OCI-LY1 (cell line): ENCODE measurements at regions not wholly inside any gene's neighbourhood (a gene's known extent, or its start where the extent isn't known, plus 50 kb on each side); places are given as distances from the start of the nearest gene placed in this dataset.
"Not testable (repeated sequence)": the region's sequence is repeated elsewhere in the genome, so short reads cannot be mapped to it uniquely, and the experiment has no call there.

ENCODE experiments used
- H2AFZ ChIP-seq: fragments of 200-600 bp; sonication (generic), shearing (Covaris generic); 2 replicates; pipeline ENCODE4 v1.6.0; 2014; ENCODE audit warnings: antibody characterized with exemption, mild to moderate bottlenecking, low read length
- H3F3A ChIP-seq: fragments of 200-600 bp; sonication (generic), shearing (Covaris generic); 2 replicates; pipeline ENCODE4 v1.6.0; 2014; ENCODE audit warnings: mild to moderate bottlenecking, antibody characterized with exemption, low read length, moderate library complexity; ENCODE audit not compliant: insufficient read depth
- H3K27ac ChIP-seq: fragments of 200-600 bp; sonication (generic); 2 replicates; pipeline ENCODE4 v1.5.1; 2014; ENCODE audit warnings: low read length, mixed run types, mild to moderate bottlenecking, low read depth; ENCODE audit not compliant: poor library complexity, severe bottlenecking
- H3K27me3 ChIP-seq: fragments of 200-600 bp; sonication (generic); 2 replicates; pipeline ENCODE4 v1.6.0; 2014; ENCODE audit warnings: antibody characterized with exemption, mild to moderate bottlenecking, low read length, moderate library complexity; ENCODE audit not compliant: insufficient read depth
- H3K36me3 ChIP-seq: fragments of 200-600 bp; sonication (generic); 2 replicates; pipeline ENCODE4 v1.6.1; 2014; ENCODE audit warnings: mild to moderate bottlenecking, antibody characterized with exemption, low read length, moderate library complexity, mixed read lengths; ENCODE audit not compliant: insufficient read depth
- H3K4me1 ChIP-seq: fragments of 200-600 bp; sonication (generic); 2 replicates; pipeline ENCODE4 v1.5.1; 2014; ENCODE audit warnings: mild to moderate bottlenecking, low read length, moderate library complexity; ENCODE audit not compliant: insufficient read depth, severe bottlenecking
- H3K4me2 ChIP-seq: fragments of 200-600 bp; sonication (generic), shearing (Covaris generic); 2 replicates; pipeline ENCODE4 v1.6.1; 2014; ENCODE audit warnings: low read length
- H3K4me3 ChIP-seq: fragments of 200-600 bp; sonication (generic); 2 replicates; pipeline ENCODE4 v1.5.1; 2014; ENCODE audit warnings: low read length, low read depth, mild to moderate bottlenecking, mixed read lengths; ENCODE audit not compliant: poor library complexity, severe bottlenecking
- H3K79me2 ChIP-seq: fragments of 200-600 bp; shearing (Covaris generic); 2 replicates; pipeline ENCODE4 v1.6.1; 2016; ENCODE audit warnings: mixed run types, low read length, mixed read lengths; ENCODE audit not compliant: insufficient read depth
- H3K9ac ChIP-seq: fragments of 200-600 bp; sonication (generic), shearing (Covaris generic); 2 replicates; pipeline ENCODE4 v1.6.1; 2014; ENCODE audit warnings: mild to moderate bottlenecking, low read length, mixed read lengths
- H3K9me2 ChIP-seq: fragments of 200-600 bp; sonication (generic), shearing (Covaris generic); 2 replicates; pipeline ENCODE4 v1.6.1; 2014; ENCODE audit warnings: low read depth, mild to moderate bottlenecking, low read length, mixed read lengths
- H3K9me3 ChIP-seq: fragments of 200-600 bp; shearing (Covaris generic); 2 replicates; pipeline ENCODE4 v1.6.1; 2014; ENCODE audit warnings: low read length, mixed read lengths
- H4K20me1 ChIP-seq: fragments of 200-600 bp; sonication (generic), shearing (Covaris generic); 2 replicates; pipeline ENCODE4 v1.6.0; 2016; ENCODE audit warnings: mild to moderate bottlenecking, low read length; ENCODE audit not compliant: insufficient read depth
- CTCF ChIP-seq: fragments of 200-600 bp; sonication (generic), shearing (Covaris generic); IDR thresholded peaks from 2 replicates; pipeline ENCODE4 v1.5.1; 2017; ENCODE audit warnings: mild to moderate bottlenecking, antibody characterized with exemption, low read length, moderate library complexity, mixed read lengths
- EZH2 ChIP-seq: fragments of 200-600 bp; sonication (generic), shearing (Covaris generic); IDR thresholded peaks from 2 replicates; pipeline ENCODE4 v1.8.0; 2017; ENCODE audit warnings: borderline replicate concordance, mixed run types, mild to moderate bottlenecking, antibody characterized with exemption, low read length, moderate library complexity, mixed read lengths

GRCh38 chr2:122080871-122081270, 325.4 kb downstream of the TSN start:
- H3K4me3 ChIP-seq: no peak overlapping the region
- H3K4me1 ChIP-seq: peaks cover 16% of the 10 kb centered on the region
- H3K36me3 ChIP-seq: no peaks in the 10 kb centered on the region
- H2AFZ ChIP-seq: no peak overlapping the region
- H3K9me2 ChIP-seq: no peaks in the 10 kb centered on the region
- H3K4me2 ChIP-seq: no peak overlapping the region
- H3K9ac ChIP-seq: no peak overlapping the region
- H4K20me1 ChIP-seq: no peaks in the 10 kb centered on the region
- no peak for TF ChIP-seq EZH2
- TF ChIP-seq CTCF: no peak
- no peaks in the 10 kb centered on the region for H3K79me2 ChIP-seq
- H3K9me3 ChIP-seq: no peaks in the 10 kb centered on the region
- no peaks in the 10 kb centered on the region for H3K27me3 ChIP-seq
- no peaks in the 10 kb centered on the region for H3F3A ChIP-seq
- no peak overlapping the region for H3K27ac ChIP-seq

GRCh38 chr2:122081751-122082150, 326.3 kb downstream of the TSN start:
- Histone ChIP-seq H3K36me3 (no peaks in the 10 kb centered on the region), H3K4me2 (peak overlapping the region; percentile 16; the same call in 1 of the 2 replicates), H4K20me1 (no peaks in the 10 kb centered on the region), H3K4me3 (no peak overlapping the region), H3K27me3 (no peaks in the 10 kb centered on the region), H3F3A (no peaks in the 10 kb centered on the region), H2AFZ (no peak overlapping the region), H3K9me3 (no peaks in the 10 kb centered on the region), H3K4me1 (peaks cover 16% of the 10 kb centered on the region), H3K79me2 (no peaks in the 10 kb centered on the region), H3K27ac (no peak overlapping the region), H3K9me2 (no peaks in the 10 kb centered on the region), H3K9ac (no peak overlapping the region)
- TF ChIP-seq EZH2 (no peak), CTCF (no peak)

GRCh38 chr2:122083256-122084048, 328.0 kb downstream of the TSN start:
- Histone ChIP-seq H3K79me2 (no peaks in the 10 kb centered on the region), H3K4me2 (no peak overlapping the region), H2AFZ (no peak overlapping the region)

GRCh38 chr2:122085672-122086071, 330.2 kb downstream of the TSN start:
- H4K20me1 ChIP-seq, H3K4me3 ChIP-seq, H3F3A ChIP-seq, H3K27ac ChIP-seq, H3K9ac ChIP-seq, H3K9me2 ChIP-seq, H3K27me3 ChIP-seq, H3K36me3 ChIP-seq, H3K9me3 ChIP-seq, H2AFZ ChIP-seq, H3K79me2 ChIP-seq, H3K4me2 ChIP-seq: not testable (repeated sequence)
- peaks cover 13% of the 10 kb centered on the region for H3K4me1 ChIP-seq

More at GRCh38 chr2:122083256-122084048, 328.0 kb downstream of the TSN start:
- Histone ChIP-seq H3K4me3 (no peak overlapping the region), H3K9me2 (no peaks in the 10 kb centered on the region), H3K27ac (no peak overlapping the region), H3K27me3 (no peaks in the 10 kb centered on the region), H3F3A (no peaks in the 10 kb centered on the region), H3K4me1 (peaks cover 16% of the 10 kb centered on the region), H4K20me1 (no peaks in the 10 kb centered on the region), H3K9me3 (no peaks in the 10 kb centered on the region), H3K36me3 (no peaks in the 10 kb centered on the region), H3K9ac (no peak overlapping the region)
- TF ChIP-seq CTCF (no peak), EZH2 (no peak)
